Posterior cingulate gyrus (tissue), 11 donors: ENCODE measurements at regions not wholly inside any gene's neighbourhood (a gene's known extent, or its start where the extent isn't known, plus 50 kb on each side); places are given as distances from the start of the nearest gene placed in this dataset.
"Not testable (repeated sequence)": the region's sequence is repeated elsewhere in the genome, so short reads cannot be mapped to it uniquely, and the experiment has no call there.

ENCODE experiments used
- DNase-seq, 10 donors: peaks; one replicate each; pipeline versions ENCODE4 v3.0.0 to v3.0.0-alpha.2; 2020 to 2021; ENCODE audit warnings: mixed read lengths in 3 of 10
- intact Hi-C: fragments of 100-400 bp; cut with DNase I; formaldehyde crosslinking; loops from one replicate; pipeline ENCODE4 v1.15.1; 2023

- no peak for DNase-seq
- intact Hi-C loops, result no loop called here
These were observed 182.6 kb downstream of the FZD1 start for GRCh38 chr7:91446819-91447218.

GRCh38 chr7:91455411-91455810 lies 191.2 kb downstream of the FZD1 start:
- intact Hi-C loops, result no loop called here
- DNase-seq, result no peak

DNA sequence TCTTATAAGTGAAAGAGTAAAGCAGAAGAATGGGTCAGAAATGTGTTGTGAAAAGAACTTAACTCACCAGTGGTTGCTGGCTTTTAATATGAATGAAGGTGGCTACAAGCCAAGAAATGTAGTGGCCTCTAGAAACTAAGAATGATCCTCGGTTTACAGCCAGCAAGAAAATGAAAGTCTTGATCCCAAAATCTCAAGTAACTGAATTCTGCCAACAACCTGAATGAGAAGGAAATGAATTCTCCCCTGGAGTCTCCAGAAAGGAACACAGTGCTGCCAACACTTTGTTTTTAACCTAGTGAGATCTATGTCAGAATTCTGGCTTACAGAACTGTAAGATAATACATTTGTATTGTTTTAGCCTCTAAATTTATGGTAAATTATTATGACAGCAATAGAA lies 193.0 kb downstream of the FZD1 start:
- DNase-seq, result no peak
- intact Hi-C loops, result no loop called here

DNA sequence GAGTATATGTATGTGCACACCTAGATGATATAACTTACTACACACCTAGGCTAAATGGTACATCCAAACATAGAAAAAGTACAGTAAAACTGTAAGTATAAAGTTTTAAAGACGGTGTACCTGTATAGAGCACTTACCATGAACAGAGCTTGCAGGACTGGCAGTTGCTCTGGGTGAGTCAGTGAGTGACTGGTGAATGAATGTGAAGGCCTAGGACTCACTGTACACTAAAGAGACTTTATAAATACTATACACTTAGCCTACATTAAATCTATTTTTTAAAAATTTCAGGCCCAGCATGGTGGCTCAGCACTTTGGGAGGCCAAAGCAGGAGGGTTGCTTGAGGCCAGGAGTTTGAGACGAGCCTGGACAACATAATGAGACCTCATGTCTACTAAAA lies 195.3 kb downstream of the FZD1 start:
- intact Hi-C loops, result no loop called here
- no peak for DNase-seq

- intact Hi-C loops, result no loop called here
- DNase-seq, result no peak
These were observed 198.1 kb downstream of the FZD1 start for GRCh38 chr7:91462316-91462715.

DNA sequence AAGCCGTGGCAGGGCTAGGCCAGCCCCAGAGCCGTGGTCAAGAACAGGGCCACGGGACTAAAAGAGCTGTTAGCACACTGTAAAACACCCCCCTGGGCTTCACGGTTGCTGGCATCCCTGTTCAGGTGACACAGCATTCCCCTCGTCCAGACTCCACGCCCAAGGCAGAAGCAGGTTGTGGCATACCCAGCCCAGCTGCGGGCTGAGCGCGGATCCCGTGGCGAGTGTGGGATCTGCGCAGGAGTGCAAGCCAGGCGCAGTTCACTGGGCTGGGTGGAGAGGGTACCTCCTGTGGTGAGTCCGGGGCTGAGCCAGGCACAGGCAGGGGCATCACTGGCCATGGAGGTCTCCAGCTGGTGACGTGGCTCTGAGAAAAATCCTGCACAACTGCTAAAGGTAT lies 199.1 kb downstream of the FZD1 start:
- intact Hi-C loops, result no loop called here
- peak in 1 of 10 donors; percentile 84 for DNase-seq

- intact Hi-C loops, result no loop called here
- DNase-seq, result no peak
These were observed 201.4 kb downstream of the FZD1 start for GRCh38 chr7:91465595-91466061.

- intact Hi-C loops, result no loop called here
- DNase-seq, result no peak
These were observed 204.0 kb downstream of the FZD1 start for GRCh38 chr7:91468256-91468655.

- DNase-seq, result no peak
- intact Hi-C loops, result no loop called here
These were observed 209.4 kb downstream of the FZD1 start for GRCh38 chr7:91473619-91474018.

- intact Hi-C loops, result no loop called here
- DNase-seq, result no peak
These were observed 209.8 kb downstream of the FZD1 start for GRCh38 chr7:91474074-91474473.

DNA sequence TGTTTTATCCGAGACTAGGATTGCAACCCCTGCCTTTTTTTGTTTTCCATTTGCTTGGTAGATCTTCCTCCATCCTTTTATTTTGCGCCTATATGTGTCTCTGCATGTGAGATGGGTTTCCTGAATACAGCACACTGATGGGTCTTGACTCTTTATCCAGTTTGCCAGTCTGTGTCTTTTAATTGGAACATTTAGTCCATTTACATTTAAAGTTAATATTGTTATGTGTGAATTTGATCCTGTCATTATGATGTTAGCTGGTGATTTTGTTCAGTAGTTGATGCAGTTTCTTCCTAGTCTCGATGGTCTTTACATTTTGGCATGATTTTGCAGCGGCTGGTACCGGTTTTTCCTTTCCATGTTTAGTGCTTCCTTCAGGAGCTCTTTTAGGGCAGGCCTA lies 216.2 kb downstream of the FZD1 start:
- intact Hi-C loops, DNase-seq: not testable (repeated sequence)

DNA sequence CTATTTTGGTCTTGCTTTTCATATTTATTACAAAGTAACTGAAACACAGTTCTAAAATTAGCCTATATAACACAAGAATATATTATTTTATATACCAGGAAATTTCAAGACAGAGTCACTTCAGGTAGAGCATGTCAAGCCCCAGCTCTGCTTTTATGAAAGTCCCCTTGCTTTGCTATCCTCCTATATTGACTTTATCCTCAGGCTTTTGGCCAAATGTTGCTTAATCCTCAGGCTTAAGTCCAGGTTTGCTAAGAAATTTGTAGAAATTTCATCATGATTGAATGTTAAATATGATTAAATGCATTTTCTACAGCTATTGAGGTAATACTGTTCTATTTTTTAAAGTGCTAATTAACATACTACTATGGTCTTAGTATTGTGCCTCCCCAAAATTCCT lies 227.6 kb downstream of the FZD1 start:
- intact Hi-C loops, result no loop called here
- no peak for DNase-seq

DNA sequence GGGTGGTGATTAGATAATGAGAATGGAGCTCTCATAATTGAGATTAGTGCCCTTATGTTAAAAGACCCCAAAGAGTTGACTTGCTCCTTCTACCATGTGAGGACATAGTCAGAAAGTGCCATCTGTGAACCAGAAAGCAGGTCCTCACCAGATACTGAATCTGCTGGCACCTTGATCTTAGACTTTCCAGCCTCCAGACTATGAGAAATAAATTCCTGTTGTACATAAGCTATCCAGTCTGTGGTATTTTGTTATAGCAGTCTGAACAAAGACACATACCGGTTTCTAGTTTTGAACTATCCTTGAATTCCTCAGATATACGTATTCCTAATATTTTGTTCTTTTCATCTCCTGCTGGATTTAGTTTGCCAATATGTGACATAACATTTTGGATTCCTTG lies 228.1 kb downstream of the FZD1 start:
- DNase-seq, result no peak
- intact Hi-C loops, result no loop called here

- intact Hi-C loops, result no loop called here
- DNase-seq, result no peak
These were observed 228.5 kb downstream of the FZD1 start for GRCh38 chr7:91492773-91493172.

GRCh38 chr7:91494450-91494849 lies 230.2 kb downstream of the FZD1 start:
- intact Hi-C loops, result no loop called here
- DNase-seq, result no peak

GRCh38 chr7:91496251-91496820 lies 232.1 kb downstream of the FZD1 start:
- DNase-seq, result no peak
- intact Hi-C loops, result no loop called here

DNA sequence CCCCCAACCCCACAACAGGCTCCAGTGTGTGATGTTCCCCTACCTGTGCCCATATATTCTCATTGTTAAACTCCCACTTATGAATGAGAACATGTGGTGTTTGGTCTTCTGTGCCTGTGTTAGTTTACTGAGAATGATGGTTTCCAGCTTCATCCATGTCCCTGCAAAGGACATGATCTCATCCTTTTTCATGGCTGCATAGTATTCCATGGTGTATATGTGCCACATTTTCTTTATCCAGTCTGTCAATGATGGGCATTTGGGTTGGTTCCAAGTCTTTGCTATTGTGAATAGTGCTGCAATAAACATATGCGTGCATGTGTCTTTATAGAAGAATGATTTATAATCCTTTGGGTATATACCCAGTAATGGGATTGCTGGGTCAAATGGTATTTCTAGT lies 233.0 kb downstream of the FZD1 start:
- intact Hi-C loops, DNase-seq: not testable (repeated sequence)

GRCh38 chr7:91503934-91504555 lies 239.8 kb downstream of the FZD1 start:
- DNase-seq, result no peak
- intact Hi-C loops, result no loop called here

DNA sequence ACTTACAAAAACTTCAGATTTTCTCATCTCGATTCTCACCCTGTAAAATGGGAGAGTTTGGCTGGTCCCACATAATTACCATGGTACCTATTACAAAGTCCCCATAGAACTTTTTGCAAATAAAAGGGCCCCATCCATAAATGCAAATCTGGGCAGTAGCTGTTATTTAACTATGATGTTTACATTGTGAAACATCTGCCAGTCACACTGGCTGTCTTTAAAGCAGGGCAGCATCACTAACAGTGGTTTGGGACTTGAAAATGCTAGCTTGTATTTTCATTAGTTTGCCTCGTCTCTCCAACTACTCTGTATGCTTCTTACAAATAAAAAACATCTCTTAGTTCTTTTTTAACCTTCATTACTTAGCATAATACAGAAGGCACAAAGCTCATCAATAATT lies 240.7 kb downstream of the FZD1 start:
- no peak for DNase-seq
- intact Hi-C loops, result no loop called here

DNA sequence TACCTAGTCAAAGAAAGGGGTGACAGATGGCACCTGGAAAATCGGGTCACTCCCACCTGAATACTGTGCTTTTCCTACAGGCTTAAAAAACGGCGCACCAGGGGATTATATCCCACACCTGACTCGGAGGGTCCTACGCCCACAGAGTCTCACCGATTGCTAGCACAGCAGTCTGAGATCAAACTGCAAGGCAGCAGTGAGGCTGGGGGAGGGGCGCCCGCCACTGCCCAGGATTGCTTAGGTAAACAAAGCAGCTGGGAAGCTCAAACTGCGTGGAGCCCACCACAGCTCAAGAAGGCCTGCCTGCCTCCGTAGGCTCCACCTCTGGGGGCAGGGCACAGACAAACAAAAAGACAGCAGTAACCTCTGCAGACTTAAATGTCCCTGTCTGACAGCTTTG lies 242.7 kb downstream of the FZD1 start:
- intact Hi-C loops, DNase-seq: not testable (repeated sequence)

- intact Hi-C loops, DNase-seq: not testable (repeated sequence)
These were observed 247.6 kb downstream of the FZD1 start for GRCh38 chr7:91511861-91512260.

- intact Hi-C loops, result no loop called here
- no peak for DNase-seq
These were observed 248.7 kb downstream of the FZD1 start for GRCh38 chr7:91512958-91513357.

DNA sequence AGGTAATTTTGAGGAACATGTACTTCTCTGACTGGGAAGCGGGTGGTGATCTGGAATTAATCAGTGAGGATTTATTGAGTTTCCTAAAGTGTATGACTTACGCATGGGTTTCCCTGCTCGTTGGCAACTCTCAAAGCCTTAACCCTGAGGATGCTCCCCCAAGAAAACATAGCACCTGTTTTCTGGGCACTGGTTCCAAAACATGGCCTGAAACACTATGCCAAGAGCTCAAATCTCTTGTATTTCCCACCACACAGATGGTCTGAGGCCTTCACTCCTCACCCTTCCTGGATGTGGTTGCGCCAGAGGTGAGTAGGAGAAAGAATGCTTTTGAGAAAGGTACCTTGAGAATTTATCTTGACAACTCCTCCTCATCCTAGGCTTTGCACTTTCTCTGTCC lies 250.4 kb downstream of the FZD1 start:
- intact Hi-C loops, result no loop called here
- DNase-seq, result no peak
